SK-N-SH treated with all-trans-retinoic acid at 6 μM for 48 hours (cell line): ENCODE measurements at regions not wholly inside any gene's neighbourhood (a gene's known extent, or its start where the extent isn't known, plus 50 kb on each side); places are given as distances from the start of the nearest gene placed in this dataset.

Experiments used
- ATAC-seq: fragments of 200-7000 bp; cut with Tn5 transposase; 3 replicates; pipeline ENCODE4 v1.9.1; 2020; ENCODE audit warnings: mild to moderate bottlenecking, moderate library complexity
- ARNTL ChIP-seq: fragments of 450-650 bp; formaldehyde crosslinking; IDR thresholded peaks from 2 replicates; pipeline ENCODE4 v1.5.0; 2020; ENCODE audit warnings: low read depth, mild to moderate bottlenecking, moderate library complexity, borderline replicate concordance
- BACH2 ChIP-seq: fragments of 250-450 bp; sonication (Bioruptor Pico); IDR thresholded peaks from 2 replicates; pipeline ENCODE4 v1.9.0; 2021; ENCODE audit warnings: mild to moderate bottlenecking, borderline replicate concordance
- CSDC2 ChIP-seq: fragments of 250-450 bp; sonication (Bioruptor Pico); IDR thresholded peaks from 2 replicates; pipeline ENCODE4 v1.5.0; 2020; ENCODE audit warnings: mild to moderate bottlenecking, moderate library complexity
- ESRRG ChIP-seq: fragments of 250-450 bp; sonication (Bioruptor Pico); IDR thresholded peaks from 2 replicates; pipeline ENCODE4 v1.6.1; 2021; ENCODE audit warnings: mild to moderate bottlenecking
- GLIS3 ChIP-seq: fragments of 250-450 bp; sonication (Bioruptor Pico); IDR thresholded peaks from 2 replicates; pipeline ENCODE4 v1.5.0; 2020; ENCODE audit warnings: mild to moderate bottlenecking, moderate library complexity
- ISL1 ChIP-seq: fragments of 250-450 bp; sonication (Bioruptor Pico); IDR thresholded peaks from 2 replicates; pipeline ENCODE4 v2.1.2; 2022; ENCODE audit warnings: mild to moderate bottlenecking, moderate library complexity
- OSR1 ChIP-seq: fragments of 250-450 bp; sonication (Bioruptor Pico); IDR thresholded peaks from 2 replicates; pipeline ENCODE4 v1.8.0; 2022; ENCODE audit warnings: moderate library complexity, mild to moderate bottlenecking, inconsistent platforms
- PPARA ChIP-seq: fragments of 250-450 bp; sonication (Bioruptor Pico); IDR thresholded peaks from 2 replicates; pipeline ENCODE4 v1.5.0; 2020; ENCODE audit warnings: mild to moderate bottlenecking, borderline replicate concordance
- RARB ChIP-seq: fragments of 250-450 bp; sonication (Bioruptor Pico); IDR thresholded peaks from 2 replicates; pipeline ENCODE4 v1.8.0; 2021; ENCODE audit warnings: mild to moderate bottlenecking, moderate library complexity
- SNAI2 ChIP-seq: fragments of 250-450 bp; sonication (Bioruptor Pico); IDR thresholded peaks from 2 replicates; pipeline ENCODE4 v1.5.0; 2020; ENCODE audit warnings: mild to moderate bottlenecking, moderate library complexity
- TCF4 ChIP-seq: fragments of 250-450 bp; sonication (Bioruptor Pico); IDR thresholded peaks from 2 replicates; pipeline ENCODE4 v1.8.0; 2021; ENCODE audit warnings: mild to moderate bottlenecking, moderate library complexity, borderline replicate concordance
- TOX ChIP-seq: fragments of 250-450 bp; sonication (Bioruptor Pico); IDR thresholded peaks from 2 replicates; pipeline ENCODE4 v1.8.0; 2021; ENCODE audit warnings: mild to moderate bottlenecking, moderate library complexity, borderline replicate concordance
- ZC3H10 ChIP-seq: fragments of 250-450 bp; sonication (Bioruptor Pico); IDR thresholded peaks from 2 replicates; pipeline ENCODE4 v1.5.1; 2021; ENCODE audit warnings: mild to moderate bottlenecking, moderate library complexity
- ZFP3 ChIP-seq: fragments of 250-450 bp; sonication (Bioruptor Pico); IDR thresholded peaks from 2 replicates; pipeline ENCODE4 v1.5.0; 2020; ENCODE audit warnings: mild to moderate bottlenecking, moderate library complexity
- ZFP30 ChIP-seq: fragments of 450-650 bp; formaldehyde crosslinking; IDR thresholded peaks from 2 replicates; pipeline ENCODE4 v1.5.0; 2022; ENCODE audit warnings: mild to moderate bottlenecking, moderate library complexity
- ZNF565 ChIP-seq: fragments of 450-650 bp; formaldehyde crosslinking; conservative IDR thresholded peaks from 2 replicates; pipeline ENCODE4 v1.5.0; 2020; ENCODE audit warnings: low read depth, mild to moderate bottlenecking, moderate library complexity
- ZNF70 ChIP-seq: fragments of 450-650 bp; formaldehyde crosslinking; IDR thresholded peaks from 2 replicates; pipeline ENCODE4 v1.5.0; 2020; ENCODE audit warnings: mild to moderate bottlenecking, moderate library complexity
- ZNF8 ChIP-seq: fragments of 450-650 bp; formaldehyde crosslinking; IDR thresholded peaks from 2 replicates; pipeline ENCODE4 v1.5.0; 2020; ENCODE audit warnings: mild to moderate bottlenecking, moderate library complexity
- TF ChIP-seq, protein P1 (sequence below): fragments of 250-450 bp; sonication (Bioruptor Pico); IDR thresholded peaks from 2 replicates; pipeline ENCODE4 v1.5.1; 2020; ENCODE audit warnings: low read depth, mild to moderate bottlenecking, moderate library complexity
- TF ChIP-seq, protein P2 (sequence below): fragments of 250-450 bp; sonication (Bioruptor Pico); IDR thresholded peaks from 2 replicates; pipeline ENCODE4 v1.5.0; 2020; ENCODE audit warnings: mild to moderate bottlenecking, moderate library complexity
- TF ChIP-seq, protein P3 (sequence below): fragments of 250-450 bp; sonication (Bioruptor Pico); IDR thresholded peaks from 2 replicates; pipeline ENCODE4 v1.5.1; 2021; ENCODE audit warnings: mild to moderate bottlenecking, moderate library complexity

DNA sequence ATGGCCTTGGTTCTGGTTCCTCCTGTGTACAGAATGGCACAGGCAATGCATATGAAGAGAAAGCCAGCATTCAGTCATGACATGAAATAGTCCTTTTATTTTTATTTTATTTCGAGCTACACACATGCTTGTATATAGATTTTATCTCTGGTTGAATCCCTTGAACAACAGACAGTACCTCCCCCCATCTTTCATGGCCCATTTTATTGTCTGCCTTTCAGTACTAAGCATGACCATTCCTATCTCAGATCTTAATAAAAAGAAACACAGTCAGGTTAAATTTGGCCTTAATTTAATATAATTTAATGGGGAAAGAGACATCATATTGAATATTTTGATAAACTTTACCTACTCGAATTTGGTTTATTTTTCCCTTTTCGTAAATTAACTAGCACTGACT, 76.4 kb upstream of the VANGL1 start:
- TF ChIP-seq CSDC2 (CRISPR knock-in tag) (no peak), SNAI2 (CRISPR knock-in tag) (no peak), ZFP3 (no peak), TCF4 (CRISPR knock-in tag) (peak; percentile 36; the same call in 1 of the 2 replicates), TOX (no peak), ZNF565 (CRISPR knock-in tag) (no peak), RARB (CRISPR knock-in tag) (no peak), OSR1 (CRISPR knock-in tag) (no peak)
- ATAC-seq = no peak

DNA sequence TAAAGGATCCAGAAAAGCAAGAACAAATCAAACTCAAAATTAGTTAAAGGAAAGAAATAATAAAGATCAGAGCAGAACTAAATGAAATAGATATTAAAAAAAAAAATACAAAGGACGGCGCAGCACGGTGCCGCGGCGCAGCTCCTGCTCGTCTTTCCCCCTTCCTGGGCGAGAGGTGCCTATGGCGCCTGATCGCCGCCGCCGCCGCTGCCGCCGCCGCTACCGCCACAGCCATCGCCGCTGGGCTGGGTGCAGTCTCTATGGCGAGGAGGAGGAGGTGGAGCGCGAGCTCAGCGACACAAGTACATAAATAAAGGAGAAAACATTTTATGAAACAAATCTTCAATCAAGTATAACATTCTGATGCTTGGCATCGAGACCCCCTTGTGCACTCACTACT, 77.6 kb upstream of the VANGL1 start:
- TF ChIP-seq GLIS3 (CRISPR knock-in tag) (no peak), ZNF8 (CRISPR knock-in tag) (no peak)
- TF ChIP-seq, all 23 proteins: peak for 0
- peak; percentile 97 for ATAC-seq

DNA sequence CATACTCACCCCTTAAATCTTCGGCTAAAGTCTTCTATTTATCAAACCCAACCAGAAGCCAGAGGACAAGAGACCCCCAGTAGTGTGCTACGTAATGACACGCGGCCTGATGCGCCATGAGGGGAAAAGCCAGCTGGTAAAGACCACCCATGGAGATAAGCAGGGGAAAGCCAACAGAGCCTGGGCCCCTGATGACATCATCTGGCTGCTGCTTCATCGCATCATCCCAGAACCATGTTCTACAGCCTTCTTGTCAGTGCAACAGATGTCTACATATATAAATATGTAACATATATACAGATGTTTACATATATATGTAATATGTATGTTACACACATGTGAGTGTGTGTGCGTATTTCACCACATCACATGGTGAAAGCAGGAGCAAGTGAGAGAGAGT, 81.7 kb upstream of the VANGL1 start:
- TF ChIP-seq SNAI2 (CRISPR knock-in tag) (no peak), ZNF70 (CRISPR knock-in tag) (no peak), ESRRG (CRISPR knock-in tag) (no peak), ARNTL (CRISPR knock-in tag) (no peak), PPARA (no peak), TOX (no peak), ZFP3 (no peak), BACH2 (CRISPR knock-in tag) (no peak), TCF4 (CRISPR knock-in tag) (no peak), ZFP30 (CRISPR knock-in tag) (no peak), OSR1 (CRISPR knock-in tag) (no peak), ZNF565 (CRISPR knock-in tag) (no peak)
- TF ChIP-seq, protein P1, sequence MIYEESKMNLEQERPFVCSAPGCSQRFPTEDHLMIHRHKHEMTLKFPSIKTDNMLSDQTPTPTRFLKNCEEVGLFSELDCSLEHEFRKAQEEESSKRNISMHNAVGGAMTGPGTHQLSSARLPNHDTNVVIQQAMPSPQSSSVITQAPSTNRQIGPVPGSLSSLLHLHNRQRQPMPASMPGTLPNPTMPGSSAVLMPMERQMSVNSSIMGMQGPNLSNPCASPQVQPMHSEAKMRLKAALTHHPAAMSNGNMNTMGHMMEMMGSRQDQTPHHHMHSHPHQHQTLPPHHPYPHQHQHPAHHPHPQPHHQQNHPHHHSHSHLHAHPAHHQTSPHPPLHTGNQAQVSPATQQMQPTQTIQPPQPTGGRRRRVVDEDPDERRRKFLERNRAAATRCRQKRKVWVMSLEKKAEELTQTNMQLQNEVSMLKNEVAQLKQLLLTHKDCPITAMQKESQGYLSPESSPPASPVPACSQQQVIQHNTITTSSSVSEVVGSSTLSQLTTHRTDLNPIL = no peak
- TF ChIP-seq, protein P2, sequence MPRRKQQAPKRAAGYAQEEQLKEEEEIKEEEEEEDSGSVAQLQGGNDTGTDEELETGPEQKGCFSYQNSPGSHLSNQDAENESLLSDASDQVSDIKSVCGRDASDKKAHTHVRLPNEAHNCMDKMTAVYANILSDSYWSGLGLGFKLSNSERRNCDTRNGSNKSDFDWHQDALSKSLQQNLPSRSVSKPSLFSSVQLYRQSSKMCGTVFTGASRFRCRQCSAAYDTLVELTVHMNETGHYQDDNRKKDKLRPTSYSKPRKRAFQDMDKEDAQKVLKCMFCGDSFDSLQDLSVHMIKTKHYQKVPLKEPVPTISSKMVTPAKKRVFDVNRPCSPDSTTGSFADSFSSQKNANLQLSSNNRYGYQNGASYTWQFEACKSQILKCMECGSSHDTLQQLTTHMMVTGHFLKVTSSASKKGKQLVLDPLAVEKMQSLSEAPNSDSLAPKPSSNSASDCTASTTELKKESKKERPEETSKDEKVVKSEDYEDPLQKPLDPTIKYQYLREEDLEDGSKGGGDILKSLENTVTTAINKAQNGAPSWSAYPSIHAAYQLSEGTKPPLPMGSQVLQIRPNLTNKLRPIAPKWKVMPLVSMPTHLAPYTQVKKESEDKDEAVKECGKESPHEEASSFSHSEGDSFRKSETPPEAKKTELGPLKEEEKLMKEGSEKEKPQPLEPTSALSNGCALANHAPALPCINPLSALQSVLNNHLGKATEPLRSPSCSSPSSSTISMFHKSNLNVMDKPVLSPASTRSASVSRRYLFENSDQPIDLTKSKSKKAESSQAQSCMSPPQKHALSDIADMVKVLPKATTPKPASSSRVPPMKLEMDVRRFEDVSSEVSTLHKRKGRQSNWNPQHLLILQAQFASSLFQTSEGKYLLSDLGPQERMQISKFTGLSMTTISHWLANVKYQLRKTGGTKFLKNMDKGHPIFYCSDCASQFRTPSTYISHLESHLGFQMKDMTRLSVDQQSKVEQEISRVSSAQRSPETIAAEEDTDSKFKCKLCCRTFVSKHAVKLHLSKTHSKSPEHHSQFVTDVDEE (CRISPR knock-in tag) = no peak
- no peak for ATAC-seq

DNA sequence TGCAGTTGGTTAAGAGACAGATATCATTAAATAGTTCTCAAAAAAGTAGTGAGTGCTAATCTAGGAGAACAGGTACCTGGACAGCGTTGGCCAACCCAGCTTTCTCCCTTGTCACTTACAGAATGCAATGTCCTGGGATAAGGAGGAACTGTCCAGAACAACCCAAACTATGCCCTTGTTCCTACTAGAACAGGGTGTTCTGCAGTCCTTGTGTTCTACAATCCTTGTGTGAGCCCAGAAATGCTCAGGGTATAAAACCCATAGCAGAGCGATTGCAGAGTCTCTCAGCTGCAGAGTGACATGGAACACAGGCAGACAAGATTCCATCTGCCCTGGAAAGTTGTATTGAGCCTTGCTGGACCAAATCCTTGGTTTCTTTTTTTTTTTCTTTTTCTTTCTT, 83.5 kb upstream of the VANGL1 start:
- ATAC-seq = no peak
- TF ChIP-seq, protein P3, sequence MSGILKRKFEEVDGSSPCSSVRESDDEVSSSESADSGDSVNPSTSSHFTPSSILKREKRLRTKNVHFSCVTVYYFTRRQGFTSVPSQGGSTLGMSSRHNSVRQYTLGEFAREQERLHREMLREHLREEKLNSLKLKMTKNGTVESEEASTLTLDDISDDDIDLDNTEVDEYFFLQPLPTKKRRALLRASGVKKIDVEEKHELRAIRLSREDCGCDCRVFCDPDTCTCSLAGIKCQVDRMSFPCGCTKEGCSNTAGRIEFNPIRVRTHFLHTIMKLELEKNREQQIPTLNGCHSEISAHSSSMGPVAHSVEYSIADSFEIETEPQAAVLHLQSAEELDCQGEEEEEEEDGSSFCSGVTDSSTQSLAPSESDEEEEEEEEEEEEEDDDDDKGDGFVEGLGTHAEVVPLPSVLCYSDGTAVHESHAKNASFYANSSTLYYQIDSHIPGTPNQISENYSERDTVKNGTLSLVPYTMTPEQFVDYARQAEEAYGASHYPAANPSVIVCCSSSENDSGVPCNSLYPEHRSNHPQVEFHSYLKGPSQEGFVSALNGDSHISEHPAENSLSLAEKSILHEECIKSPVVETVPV (CRISPR knock-in tag) = no peak
- no peak for TF ChIP-seq ZNF565 (CRISPR knock-in tag)

DNA sequence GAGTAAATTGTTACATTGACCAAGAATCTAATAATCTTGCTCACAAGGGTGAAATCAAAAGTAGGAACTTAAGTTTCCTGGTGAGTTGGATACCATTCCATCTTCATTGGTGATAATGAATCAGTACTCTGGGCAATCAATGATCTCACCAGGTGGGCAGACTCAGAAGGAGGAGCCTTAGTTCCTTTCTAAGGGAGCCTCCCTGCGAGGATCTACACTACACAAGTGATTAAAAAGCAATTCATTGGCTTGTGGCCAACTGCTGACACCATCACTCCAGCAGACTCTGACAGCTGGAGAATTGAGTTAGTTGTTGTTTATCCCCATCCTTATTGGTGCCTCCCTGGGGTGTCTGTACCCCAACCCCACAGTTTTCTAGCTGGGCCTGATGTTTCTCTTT, 84.1 kb upstream of the VANGL1 start:
- ATAC-seq = no peak
- TF ChIP-seq CSDC2 (CRISPR knock-in tag) (no peak), RARB (CRISPR knock-in tag) (no peak), TOX (no peak), ZNF565 (CRISPR knock-in tag) (no peak), SNAI2 (CRISPR knock-in tag) (no peak), ISL1 (CRISPR knock-in tag) (no peak), ARNTL (CRISPR knock-in tag) (no peak), BACH2 (CRISPR knock-in tag) (no peak), ZC3H10 (CRISPR knock-in tag) (no peak), TCF4 (CRISPR knock-in tag) (no peak), ZFP30 (CRISPR knock-in tag) (no peak), OSR1 (CRISPR knock-in tag) (no peak), PPARA (no peak), ZNF8 (CRISPR knock-in tag) (no peak)
- TF ChIP-seq, protein P3 (CRISPR knock-in tag) = no peak
- TF ChIP-seq, protein P1 = no peak
- TF ChIP-seq, protein P2 (CRISPR knock-in tag) = no peak
